ENCODE measurements at regions not wholly inside any gene's neighbourhood (a gene's known extent, or its start where the extent isn't known, plus 50 kb on each side); places are given as distances from the start of the nearest gene placed in this dataset.

DNA sequence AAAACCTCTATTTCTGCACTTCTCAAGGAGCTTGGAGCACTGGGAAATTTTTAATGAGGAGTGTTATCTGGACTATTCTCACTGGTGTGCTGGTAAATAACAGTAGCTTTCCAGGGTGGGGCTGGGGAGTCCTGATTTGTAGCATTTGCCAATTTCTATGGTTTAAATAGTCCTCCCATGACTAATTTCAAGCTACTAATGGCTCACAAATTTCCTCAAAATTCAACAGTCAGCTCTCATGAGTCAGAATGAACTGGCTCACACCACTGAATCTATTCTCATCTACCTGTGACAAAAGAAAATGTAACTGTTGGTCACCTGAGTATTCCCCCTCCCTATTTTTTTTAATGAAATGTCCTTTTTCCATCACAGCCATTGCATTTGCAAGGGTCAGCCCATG is 449.6 kb downstream of the KIF16B start:
- CTCF ChIA-PET, result no interaction called here
- ATAC-seq, result peak; percentile 60
- H3K4me2 ChIP-seq (ENCODE audit: low read length), result 0 out of 2 replicates have a peak overlapping the region, but pooled peaks have one; percentile 1

DNA sequence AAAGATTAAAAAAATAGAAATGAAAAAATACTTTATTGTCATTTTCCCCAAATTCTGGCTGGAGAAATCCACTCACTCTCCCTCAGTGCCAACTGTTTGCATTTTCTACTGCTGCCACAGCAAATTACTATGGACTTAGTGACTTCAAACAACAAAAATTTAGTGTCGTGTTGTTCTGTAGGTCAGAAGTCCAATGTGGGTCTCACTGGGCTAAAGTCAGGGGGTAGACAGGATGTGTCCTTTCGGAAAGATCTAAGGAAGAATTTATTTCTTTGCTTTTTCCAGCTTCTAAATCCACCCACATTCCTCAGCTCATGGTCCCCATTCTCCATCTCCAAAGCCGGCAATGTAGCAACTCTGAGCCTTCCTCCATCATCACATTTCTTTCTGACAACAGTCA is 453.3 kb downstream of the KIF16B start:
- H3F3A ChIP-seq (ENCODE audit: low read length, unreplicated experiment), result no peaks in the 10 kb centered on the region
- ChIA-PET POLR2A (ENCODE audit: unreplicated experiment) (no interaction called here), CTCF (no interaction called here)
- H3K4me1 ChIP-seq (ENCODE audit: insufficient read depth, low read length), result peaks cover 9% of the 10 kb centered on the region; the same call in 1 of the 2 replicates
- H2AFZ ChIP-seq (ENCODE audit: low read length), result no peak overlapping the region
- no peaks in the 10 kb centered on the region for H3K9me2 ChIP-seq (replicated peaks; ENCODE audit: low read length)
- H3K27me3 ChIP-seq (ENCODE audit: low read length), result no peaks in the 10 kb centered on the region
- H3K9me3 ChIP-seq (ENCODE audit: low read length), result no peaks in the 10 kb centered on the region
- H3K36me3 ChIP-seq (ENCODE audit: low read depth, low read length), result no peaks in the 10 kb centered on the region
- no peak overlapping the region for H3K27ac ChIP-seq (ENCODE audit: low read length)
- no peaks in the 10 kb centered on the region for H4K20me1 ChIP-seq (ENCODE audit: low read length)
- H3K79me2 ChIP-seq (ENCODE audit: low read length), result no peaks in the 10 kb centered on the region
- H3K9ac ChIP-seq (ENCODE audit: low read length), result no peak overlapping the region
- intact Hi-C loops (cut with micrococcal nuclease), result no loop called here
- ATAC-seq (no peak), DNase-seq (no peak)
- no peak for TF ChIP-seq EZH2phosphoT487 (IDR thresholded peaks at IDR 0.05; ENCODE audit: borderline replicate concordance, low read length)
- TF ChIP-seq, protein P1, sequence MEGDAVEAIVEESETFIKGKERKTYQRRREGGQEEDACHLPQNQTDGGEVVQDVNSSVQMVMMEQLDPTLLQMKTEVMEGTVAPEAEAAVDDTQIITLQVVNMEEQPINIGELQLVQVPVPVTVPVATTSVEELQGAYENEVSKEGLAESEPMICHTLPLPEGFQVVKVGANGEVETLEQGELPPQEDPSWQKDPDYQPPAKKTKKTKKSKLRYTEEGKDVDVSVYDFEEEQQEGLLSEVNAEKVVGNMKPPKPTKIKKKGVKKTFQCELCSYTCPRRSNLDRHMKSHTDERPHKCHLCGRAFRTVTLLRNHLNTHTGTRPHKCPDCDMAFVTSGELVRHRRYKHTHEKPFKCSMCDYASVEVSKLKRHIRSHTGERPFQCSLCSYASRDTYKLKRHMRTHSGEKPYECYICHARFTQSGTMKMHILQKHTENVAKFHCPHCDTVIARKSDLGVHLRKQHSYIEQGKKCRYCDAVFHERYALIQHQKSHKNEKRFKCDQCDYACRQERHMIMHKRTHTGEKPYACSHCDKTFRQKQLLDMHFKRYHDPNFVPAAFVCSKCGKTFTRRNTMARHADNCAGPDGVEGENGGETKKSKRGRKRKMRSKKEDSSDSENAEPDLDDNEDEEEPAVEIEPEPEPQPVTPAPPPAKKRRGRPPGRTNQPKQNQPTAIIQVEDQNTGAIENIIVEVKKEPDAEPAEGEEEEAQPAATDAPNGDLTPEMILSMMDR (conservative IDR thresholded peaks at IDR 0.05; ENCODE audit: low read depth, low read length), result no peak
- no peak for TF ChIP-seq EZH2 (IDR thresholded peaks at IDR 0.05; ENCODE audit: low read length, unreplicated experiment)
- H3K4me3 ChIP-seq (ENCODE audit: low read length), result no peak overlapping the region
- BruUV-seq (replicated peaks), result no TSS peak
- H3K4me2 ChIP-seq (ENCODE audit: low read length), result no peak overlapping the region

More for the DNA sequence above, 449.6 kb downstream of the KIF16B start:
- peaks cover 20% of the 10 kb centered on the region; the same call in 1 of the 2 replicates for H3K4me1 ChIP-seq (ENCODE audit: insufficient read depth, low read length)
- TF ChIP-seq, protein P1 (conservative IDR thresholded peaks at IDR 0.05; ENCODE audit: low read depth, low read length), result no peak
- TF ChIP-seq EZH2 (IDR thresholded peaks at IDR 0.05; ENCODE audit: low read length, unreplicated experiment), result no peak
- TF ChIP-seq EZH2phosphoT487 (IDR thresholded peaks at IDR 0.05; ENCODE audit: borderline replicate concordance, low read length), result no peak
- H3K36me3 ChIP-seq (ENCODE audit: low read depth, low read length), result no peaks in the 10 kb centered on the region
- no peak overlapping the region for H3K9ac ChIP-seq (ENCODE audit: low read length)
- no peak overlapping the region for H3K27ac ChIP-seq (ENCODE audit: low read length)
- H3K4me3 ChIP-seq (ENCODE audit: low read length), result no peak overlapping the region
- no peaks in the 10 kb centered on the region for H4K20me1 ChIP-seq (ENCODE audit: low read length)
- intact Hi-C loops (cut with micrococcal nuclease), result no loop called here
- H3K9me3 ChIP-seq (ENCODE audit: low read length), result peaks cover under 1% of the 10 kb centered on the region; the same call in 1 of the 2 replicates
- H3K27me3 ChIP-seq (ENCODE audit: low read length), result no peaks in the 10 kb centered on the region
- H3K79me2 ChIP-seq (ENCODE audit: low read length), result no peaks in the 10 kb centered on the region
- H3F3A ChIP-seq (ENCODE audit: low read length, unreplicated experiment), result no peaks in the 10 kb centered on the region
- no peak overlapping the region for H2AFZ ChIP-seq (ENCODE audit: low read length)
- BruUV-seq (replicated peaks), result no TSS peak
- H3K9me2 ChIP-seq (replicated peaks; ENCODE audit: low read length), result no peaks in the 10 kb centered on the region
- peak; percentile 71 for DNase-seq
- POLR2A ChIA-PET (ENCODE audit: unreplicated experiment), result no interaction called here

DNA sequence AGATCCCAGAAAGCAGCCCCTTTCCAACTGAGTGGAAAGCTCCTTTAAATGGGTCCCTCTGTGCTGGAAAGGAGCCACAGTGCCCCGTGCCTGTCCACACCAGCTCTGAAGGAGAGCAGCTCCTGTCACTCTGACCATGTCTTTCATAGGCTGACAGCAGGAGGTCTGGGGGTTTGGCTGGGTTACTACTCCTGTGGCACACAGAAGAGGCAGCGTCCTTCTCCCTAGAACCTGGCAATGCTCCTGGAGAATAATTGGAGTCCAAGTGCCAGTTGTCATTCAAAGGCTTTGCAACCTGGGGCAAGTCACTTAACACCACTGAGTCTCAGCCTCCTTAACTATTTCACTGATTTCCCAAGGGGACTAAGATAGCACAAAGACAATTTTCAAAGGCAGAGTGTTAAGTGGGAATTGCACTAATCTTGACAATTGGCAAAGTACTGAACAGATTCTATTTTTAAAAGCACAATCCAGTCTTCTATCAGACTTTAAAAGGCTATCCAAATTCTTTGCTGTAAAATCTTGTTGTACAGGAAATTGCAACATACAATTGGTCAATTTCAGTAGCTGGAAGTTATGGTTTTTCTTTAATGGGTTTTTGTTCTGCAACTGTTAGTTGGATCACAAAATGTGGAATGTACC is 457.2 kb downstream of the KIF16B start:
- no peak overlapping the region for H3K27ac ChIP-seq (ENCODE audit: low read length)
- TF ChIP-seq EZH2 (IDR thresholded peaks at IDR 0.05; ENCODE audit: low read length, unreplicated experiment) (no peak), EZH2phosphoT487 (IDR thresholded peaks at IDR 0.05; ENCODE audit: borderline replicate concordance, low read length) (no peak)
- TF ChIP-seq, protein P1 (conservative IDR thresholded peaks at IDR 0.05; ENCODE audit: low read depth, low read length), result no peak
- H3K4me2 ChIP-seq (ENCODE audit: low read length), result no peak overlapping the region
- no peaks in the 10 kb centered on the region for H3K27me3 ChIP-seq (ENCODE audit: low read length)
- no peaks in the 10 kb centered on the region for H3K9me3 ChIP-seq (ENCODE audit: low read length)
- H3K79me2 ChIP-seq (ENCODE audit: low read length), result no peaks in the 10 kb centered on the region
- H4K20me1 ChIP-seq (ENCODE audit: low read length), result no peaks in the 10 kb centered on the region
- DNase-seq (no peak), ATAC-seq (no peak)
- no peaks in the 10 kb centered on the region for H3F3A ChIP-seq (ENCODE audit: low read length, unreplicated experiment)
- H3K9ac ChIP-seq (ENCODE audit: low read length), result no peak overlapping the region
- no peaks in the 10 kb centered on the region for H3K9me2 ChIP-seq (replicated peaks; ENCODE audit: low read length)
- ChIA-PET CTCF (no interaction called here), POLR2A (ENCODE audit: unreplicated experiment) (no interaction called here)
- intact Hi-C loops (cut with micrococcal nuclease), result no loop called here
- H3K4me1 ChIP-seq (ENCODE audit: insufficient read depth, low read length), result no peaks in the 10 kb centered on the region
- no TSS peak for BruUV-seq (replicated peaks)
- no peak overlapping the region for H2AFZ ChIP-seq (ENCODE audit: low read length)
- no peaks in the 10 kb centered on the region for H3K36me3 ChIP-seq (ENCODE audit: low read depth, low read length)
- no peak overlapping the region for H3K4me3 ChIP-seq (ENCODE audit: low read length)
